Vagina (tissue), 2 donors: ENCODE measurements at regions not wholly inside any gene's neighbourhood (a gene's known extent, or its start where the extent isn't known, plus 50 kb on each side); places are given as distances from the start of the nearest gene placed in this dataset.

Experiments
- DNase-seq, 2 donors: peaks; one replicate each; pipeline ENCODE4 v3.0.0-alpha.2; 2017; ENCODE audit errors: extremely low spot score in 2 of 2
- H3K27ac ChIP-seq: fragments of 200-600 bp; sonication (generic); one replicate; pipeline ENCODE4 v1.5.1; 2019
- H3K27me3 ChIP-seq: fragments of 200-600 bp; sonication (generic); one replicate; pipeline ENCODE4 v1.5.1; 2019
- H3K36me3 ChIP-seq, 2 donors: fragments of 200-600 bp; sonication (generic); one replicate each; pipeline ENCODE4 v1.5.1; 2017 to 2019
- H3K4me1 ChIP-seq: fragments of 200-600 bp; sonication (generic); one replicate; pipeline ENCODE4 v1.5.1; 2019
- H3K4me3 ChIP-seq, 2 donors: fragments of 200-600 bp; sonication (generic); 1 replicate in 1 of 2; 2 replicates in 1 of 2; pipeline ENCODE4 v1.5.1; 2016 to 2019
- H3K9me3 ChIP-seq: fragments of 200-600 bp; sonication (generic); one replicate; pipeline ENCODE4 v1.5.1; 2019
- CTCF ChIP-seq, 3 experiments: fragments of 450-650 bp in 2 of 3; fragments of 200-600 bp in 1 of 3; sonication (generic) in 1 of 3; IDR thresholded peaks; one replicate each; pipeline ENCODE4 v1.5.1; 2017 to 2019; ENCODE audit warnings: antibody characterized with exemption in 3 of 3, mild to moderate bottlenecking in 2 of 3, moderate library complexity in 2 of 3
- POLR2A ChIP-seq, 2 donors: fragments of 450-650 bp; IDR thresholded peaks; one replicate each; pipeline ENCODE4 v1.6.1; 2017; ENCODE audit warnings: antibody characterized with exemption in 2 of 2, mild to moderate bottlenecking in 2 of 2, moderate library complexity in 2 of 2
- POLR2AphosphoS5 ChIP-seq, 2 donors: sonication (generic); formaldehyde crosslinking; IDR thresholded peaks; one replicate each; pipeline ENCODE4 v1.9.0; 2017; ENCODE audit warnings: antibody characterized with exemption in 2 of 2, mild to moderate bottlenecking in 2 of 2, low read depth in 1 of 2; ENCODE audit not compliant: insufficient read depth in 1 of 2
- intact Hi-C: fragments of 100-400 bp; cut with DNase I; formaldehyde crosslinking; loops from one replicate; pipeline ENCODE4 v1.15.1; 2023

- H3K9me3 ChIP-seq, result no peaks in the 10 kb centered on the region
- no peaks in the 10 kb centered on the region for H3K36me3 ChIP-seq
- peak in 1 of 2 donors; percentile 37 for DNase-seq
- no peak overlapping the region for H3K4me3 ChIP-seq
- no peaks in the 10 kb centered on the region for H3K4me1 ChIP-seq
- H3K27ac ChIP-seq, result no peak overlapping the region
- intact Hi-C loops, result no loop called here
- no peak for TF ChIP-seq CTCF (IDR thresholded peaks at IDR 0.05)
- no peak for TF ChIP-seq POLR2AphosphoS5 (IDR thresholded peaks at IDR 0.05; ENCODE audit: insufficient read depth in 1 of 2, low read depth in 1 of 2)
- no peak for TF ChIP-seq POLR2A (IDR thresholded peaks at IDR 0.05)
- H3K27me3 ChIP-seq, result no peaks in the 10 kb centered on the region
Observed at GRCh38 chr4:56272927-56273326, 114.4 kb downstream of the AASDH start.

- peak in 1 of 2 donors; percentile 64 for DNase-seq
- Histone ChIP-seq H3K27me3 (no peaks in the 10 kb centered on the region), H3K4me3 (no peak overlapping the region), H3K36me3 (no peaks in the 10 kb centered on the region), H3K4me1 (no peaks in the 10 kb centered on the region), H3K9me3 (no peaks in the 10 kb centered on the region), H3K27ac (no peak overlapping the region)
- TF ChIP-seq POLR2AphosphoS5 (IDR thresholded peaks at IDR 0.05; ENCODE audit: insufficient read depth in 1 of 2, low read depth in 1 of 2), result no peak
- TF ChIP-seq CTCF (IDR thresholded peaks at IDR 0.05), result no peak
- no peak for TF ChIP-seq POLR2A (IDR thresholded peaks at IDR 0.05)
- intact Hi-C loops, result no loop called here
Observed at GRCh38 chr4:56272003-56272402, 115.3 kb downstream of the AASDH start.

GRCh38 chr4:56271131-56271530 is 116.2 kb downstream of the AASDH start:
- intact Hi-C loops, result no loop called here
- H3K9me3 ChIP-seq, result no peaks in the 10 kb centered on the region
- no peaks in the 10 kb centered on the region for H3K36me3 ChIP-seq
- H3K27ac ChIP-seq, result no peak overlapping the region
- no peak for DNase-seq
- TF ChIP-seq CTCF (IDR thresholded peaks at IDR 0.05) (no peak), POLR2A (IDR thresholded peaks at IDR 0.05) (no peak), POLR2AphosphoS5 (IDR thresholded peaks at IDR 0.05; ENCODE audit: insufficient read depth in 1 of 2, low read depth in 1 of 2) (no peak)
- H3K4me3 ChIP-seq, result no peak overlapping the region
- no peaks in the 10 kb centered on the region for H3K27me3 ChIP-seq
- H3K4me1 ChIP-seq, result no peaks in the 10 kb centered on the region

GRCh38 chr4:56267558-56267957 is 119.7 kb downstream of the AASDH start:
- no peaks in the 10 kb centered on the region for H3K9me3 ChIP-seq
- no peak overlapping the region for H3K27ac ChIP-seq
- no peaks in the 10 kb centered on the region for H3K27me3 ChIP-seq
- DNase-seq, result no peak
- H3K36me3 ChIP-seq, result no peaks in the 10 kb centered on the region
- H3K4me1 ChIP-seq, result no peaks in the 10 kb centered on the region
- TF ChIP-seq POLR2AphosphoS5 (IDR thresholded peaks at IDR 0.05; ENCODE audit: insufficient read depth in 1 of 2, low read depth in 1 of 2) (no peak), POLR2A (IDR thresholded peaks at IDR 0.05) (no peak), CTCF (IDR thresholded peaks at IDR 0.05) (no peak)
- H3K4me3 ChIP-seq, result no peak overlapping the region
- intact Hi-C loops, result no loop called here

- intact Hi-C loops, result no loop called here
- peak in 1 of 2 donors; percentile 31 for DNase-seq
- TF ChIP-seq CTCF (IDR thresholded peaks at IDR 0.05) (no peak), POLR2A (IDR thresholded peaks at IDR 0.05) (no peak), POLR2AphosphoS5 (IDR thresholded peaks at IDR 0.05; ENCODE audit: insufficient read depth in 1 of 2, low read depth in 1 of 2) (no peak)
Observed at GRCh38 chr4:56264873-56265272, 122.4 kb downstream of the AASDH start.

More at GRCh38 chr4:56264873-56265272, 122.4 kb downstream of the AASDH start:
- H3K4me1 ChIP-seq, result no peaks in the 10 kb centered on the region
- H3K4me3 ChIP-seq, result no peak overlapping the region
- H3K9me3 ChIP-seq, result no peaks in the 10 kb centered on the region
- H3K36me3 ChIP-seq, result no peaks in the 10 kb centered on the region
- no peak overlapping the region for H3K27ac ChIP-seq
- no peaks in the 10 kb centered on the region for H3K27me3 ChIP-seq
